ENCODE measurements at regions not wholly inside any gene's neighbourhood (a gene's known extent, or its start where the extent isn't known, plus 50 kb on each side); places are given as distances from the start of the nearest gene placed in this dataset.

DNA sequence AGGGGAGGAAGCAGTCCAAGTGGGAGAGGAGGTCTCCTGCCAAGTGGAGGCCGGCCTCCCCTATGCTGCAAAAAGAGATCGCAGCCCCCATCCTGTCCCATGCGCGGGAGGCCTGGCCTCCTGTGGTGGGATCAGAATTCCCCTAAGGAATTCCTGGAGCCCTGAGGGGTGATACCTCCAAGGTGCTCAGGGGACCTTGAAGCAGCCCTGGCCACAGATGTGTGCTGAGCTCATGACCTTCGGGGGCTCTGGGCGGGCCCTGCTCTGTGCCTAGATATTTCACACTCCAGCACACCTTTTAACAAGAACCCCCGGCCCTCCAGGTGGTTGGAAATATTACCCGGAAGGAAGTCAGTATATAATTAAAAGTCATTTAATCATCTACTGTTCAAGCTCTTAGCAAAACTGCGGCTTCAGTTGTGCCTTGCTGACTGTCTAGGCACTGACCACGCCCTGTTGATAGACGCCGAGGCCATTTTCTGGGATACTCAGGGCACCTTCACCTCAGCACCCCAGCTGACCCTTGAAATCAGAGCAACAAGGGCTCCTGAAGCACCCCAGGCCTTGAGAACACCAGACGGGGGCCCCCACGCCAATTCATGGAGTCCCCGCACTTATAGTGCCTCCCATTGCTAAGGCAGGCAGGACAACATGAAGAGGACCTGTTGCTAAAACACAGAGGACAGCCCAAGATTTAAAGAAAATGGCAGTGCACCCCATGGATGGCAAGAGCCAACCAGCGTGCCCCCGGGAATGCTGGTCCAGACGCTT is 119.1 kb downstream of the NDUFA10 start:
- DNase-seq (ENCODE audit: low read depth) = no peak

DNA sequence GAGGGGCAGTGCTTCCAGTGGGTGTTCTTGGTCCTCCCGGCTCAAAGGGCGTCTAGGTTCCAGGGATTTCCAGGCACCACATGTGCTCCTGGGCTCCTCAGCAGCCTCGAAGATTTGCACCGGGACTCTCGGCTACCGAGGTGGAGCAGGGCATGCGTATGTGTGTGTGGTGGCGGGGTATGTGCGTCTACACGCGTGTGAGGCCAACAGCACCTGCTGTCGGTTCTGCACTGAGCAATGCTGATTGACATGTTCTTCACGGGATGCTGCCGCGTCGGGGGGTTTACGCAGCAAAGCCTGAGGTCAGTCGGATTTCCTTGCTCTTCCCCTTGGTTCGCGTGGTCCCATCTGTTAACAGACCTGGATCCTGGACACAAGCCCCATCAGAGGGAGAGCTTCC is 119.8 kb downstream of the NDUFA10 start:
- no peak for DNase-seq (ENCODE audit: low read depth)

DNA sequence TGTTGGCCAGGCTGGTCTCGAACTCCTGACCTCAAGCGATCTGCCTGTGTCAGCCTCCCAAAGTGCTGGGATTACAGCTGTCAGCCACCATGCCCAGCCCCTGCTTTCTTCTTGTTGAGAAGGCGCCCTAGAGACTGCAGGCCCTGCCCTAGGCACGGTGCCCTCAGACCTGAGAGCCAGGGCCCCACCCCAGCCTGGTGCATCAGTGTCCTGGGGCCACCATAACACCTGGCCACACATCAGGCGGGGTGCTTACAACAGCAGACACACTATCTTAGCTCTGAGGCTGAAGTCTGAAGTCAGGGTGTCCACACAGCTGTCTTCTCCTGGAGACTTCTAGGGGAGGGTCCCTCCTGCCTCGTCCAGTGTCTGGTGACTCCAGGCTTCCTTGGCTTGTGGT is 120.6 kb downstream of the NDUFA10 start:
- no peak for DNase-seq (ENCODE audit: low read depth)

DNA sequence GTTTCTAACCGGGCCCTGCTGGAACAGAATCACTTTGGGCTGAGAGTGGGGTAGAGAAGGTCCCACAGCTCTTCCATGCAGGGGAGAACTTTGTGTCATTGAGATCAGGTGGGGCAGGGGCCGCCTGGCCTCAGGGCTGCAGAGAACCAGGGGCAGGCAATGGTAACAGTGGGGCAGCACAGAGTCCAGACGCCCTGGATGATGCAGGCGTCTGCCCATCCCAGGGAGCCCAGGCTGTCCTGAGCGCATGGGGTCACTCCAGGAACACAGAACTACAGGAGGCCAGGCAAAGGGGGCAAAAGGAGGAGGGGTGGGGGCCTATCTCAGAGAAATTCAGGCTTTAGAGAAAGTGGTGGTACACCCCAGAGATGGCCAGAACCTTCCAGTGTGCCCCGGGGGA is 121.3 kb downstream of the NDUFA10 start:
- no peak for DNase-seq (ENCODE audit: low read depth)

DNA sequence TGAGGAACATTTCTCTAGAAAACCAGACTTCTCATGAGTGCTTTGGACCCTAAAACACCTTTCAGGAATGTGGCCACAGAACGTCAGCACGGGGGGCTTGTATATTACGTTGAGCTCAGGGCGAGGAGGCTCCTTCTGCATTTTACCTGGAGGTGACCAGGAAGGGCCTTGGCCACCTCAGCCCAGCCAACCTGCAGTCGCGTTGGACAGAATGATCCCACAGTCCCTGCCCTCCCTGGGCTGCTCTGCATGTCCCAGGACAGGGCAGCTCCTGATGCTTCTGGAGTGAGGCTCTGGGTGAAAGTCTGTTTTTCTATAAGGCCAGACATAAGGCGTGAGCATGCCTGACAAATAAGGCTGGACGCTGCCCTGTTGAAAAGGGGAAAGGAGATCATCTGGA is 121.9 kb downstream of the NDUFA10 start:
- DNase-seq (ENCODE audit: low read depth) = no peak

DNA sequence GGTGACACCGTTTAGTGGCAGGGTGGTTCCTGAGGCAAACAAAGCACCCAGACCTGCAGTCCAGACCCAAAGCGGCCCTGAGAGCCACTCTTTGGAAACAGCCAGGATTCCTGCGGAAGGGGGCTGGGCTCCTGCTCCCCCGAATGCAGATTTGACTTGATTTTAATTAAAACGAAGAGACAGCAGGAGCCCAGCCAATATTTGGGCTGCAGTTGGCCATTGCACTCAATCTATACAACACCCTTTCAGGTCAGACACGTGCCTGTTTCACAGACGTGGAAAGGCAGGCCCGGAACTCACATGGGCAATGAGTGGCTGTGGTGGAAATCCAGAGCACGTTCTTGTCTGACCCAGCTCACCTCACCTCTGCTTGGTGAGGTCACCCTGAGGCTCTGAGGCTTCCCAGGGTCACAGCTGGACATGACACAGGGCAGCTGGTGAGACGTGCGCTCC is 122.4 kb downstream of the NDUFA10 start:
- DNase-seq (ENCODE audit: low read depth) = no peak

DNA sequence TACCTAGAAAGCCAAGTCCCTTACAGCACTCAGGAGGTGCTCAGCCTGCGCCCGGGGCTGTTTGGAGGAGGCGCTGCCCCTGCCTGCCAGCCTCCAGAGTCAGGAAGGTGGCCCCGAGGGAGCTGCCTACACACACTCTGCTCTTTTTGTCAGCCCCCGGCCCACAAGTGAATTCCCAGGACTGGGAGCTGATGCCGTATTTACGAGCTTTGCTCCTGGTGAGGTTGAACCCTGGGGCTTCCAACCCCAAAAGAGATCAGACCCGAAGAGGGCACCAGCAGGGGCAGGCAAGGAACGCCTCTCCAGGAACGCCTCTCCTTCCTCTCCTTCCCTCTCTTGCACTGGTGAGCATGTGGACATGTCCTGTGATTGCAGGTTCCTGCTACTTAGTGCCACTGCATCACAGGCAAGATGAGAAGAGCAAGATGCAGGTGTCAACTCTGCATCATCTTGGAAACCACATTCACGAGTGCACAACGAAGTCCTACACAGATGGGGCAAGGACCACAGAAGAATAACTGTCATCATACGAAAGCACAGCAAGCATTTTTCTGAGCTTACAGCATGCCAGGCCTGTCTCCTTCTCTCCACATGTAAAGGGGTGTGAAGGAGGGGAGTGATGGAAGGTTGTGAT is 126.7 kb downstream of the NDUFA10 start:
- DNase-seq (ENCODE audit: low read depth) = no peak

DNA sequence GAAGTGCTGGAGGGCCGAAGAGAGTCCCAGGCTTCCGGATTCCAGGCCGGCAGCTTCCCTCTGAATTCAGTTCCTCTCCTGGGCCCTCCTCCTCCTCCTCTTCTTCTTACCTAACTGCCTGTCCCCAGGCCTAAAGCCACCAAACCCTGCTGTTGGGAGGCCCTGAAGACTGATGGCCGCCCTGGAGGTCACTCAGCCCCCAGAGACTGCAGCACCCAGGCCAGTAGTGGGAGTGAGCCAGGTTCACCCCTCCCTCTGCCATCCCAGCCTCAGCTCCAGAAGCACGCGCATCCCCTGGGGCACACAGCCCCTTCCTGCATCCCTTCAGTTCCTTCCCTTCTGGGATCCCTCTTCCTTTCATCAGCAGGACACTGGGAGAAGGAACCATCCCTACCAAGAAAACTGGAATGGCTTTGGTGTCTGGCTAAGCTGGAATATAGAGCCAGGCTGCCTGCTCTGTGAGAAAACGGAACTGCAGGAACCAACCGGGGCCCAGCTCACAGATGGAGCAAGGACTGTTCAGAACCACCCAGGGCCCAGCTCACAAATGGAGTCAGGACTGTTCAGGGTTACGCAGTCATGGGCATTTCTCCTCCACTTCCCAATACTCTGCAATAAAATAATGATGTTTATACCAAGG is 127.4 kb downstream of the NDUFA10 start:
- no peak for DNase-seq (ENCODE audit: low read depth)

DNA sequence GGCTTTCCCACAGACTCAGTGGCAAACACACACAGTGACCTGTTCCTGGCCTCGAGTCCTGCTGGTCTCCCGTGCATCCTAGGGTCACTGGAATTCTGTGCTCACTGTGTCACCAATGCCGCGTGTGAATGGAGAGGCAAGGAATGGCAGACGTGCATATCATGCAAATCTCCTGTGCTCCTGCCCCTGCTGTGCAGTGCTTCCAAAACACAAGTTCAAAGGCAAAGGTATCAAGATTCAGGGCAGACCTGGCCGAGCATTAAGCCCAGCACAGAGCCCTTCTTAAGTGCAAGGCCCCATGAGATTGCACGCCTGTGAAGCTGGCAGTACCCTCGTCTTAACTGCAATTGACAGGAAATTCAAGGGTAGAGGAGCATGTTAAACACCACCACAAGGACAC is 129.1 kb downstream of the NDUFA10 start:
- no peak for DNase-seq (ENCODE audit: low read depth)

DNA sequence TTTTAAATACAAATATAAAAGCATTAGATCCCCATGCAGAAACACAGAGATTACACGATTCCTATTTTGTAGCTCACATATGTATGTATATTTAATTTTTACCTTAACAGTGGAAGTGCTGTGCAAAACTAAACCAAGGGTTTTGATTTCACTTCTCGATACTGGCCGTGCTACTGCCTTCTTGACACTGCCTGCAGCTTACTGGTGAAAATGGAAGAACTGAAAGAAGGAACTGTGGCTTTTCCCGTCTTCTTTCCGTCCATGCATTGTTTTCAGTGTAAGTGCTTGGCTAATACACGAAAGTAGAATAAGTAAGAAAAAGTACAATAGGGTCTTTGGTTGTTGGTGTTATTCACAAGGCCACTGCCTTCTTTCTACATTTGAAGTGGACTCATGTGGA is 129.5 kb downstream of the NDUFA10 start:
- DNase-seq (ENCODE audit: low read depth) = no peak

DNA sequence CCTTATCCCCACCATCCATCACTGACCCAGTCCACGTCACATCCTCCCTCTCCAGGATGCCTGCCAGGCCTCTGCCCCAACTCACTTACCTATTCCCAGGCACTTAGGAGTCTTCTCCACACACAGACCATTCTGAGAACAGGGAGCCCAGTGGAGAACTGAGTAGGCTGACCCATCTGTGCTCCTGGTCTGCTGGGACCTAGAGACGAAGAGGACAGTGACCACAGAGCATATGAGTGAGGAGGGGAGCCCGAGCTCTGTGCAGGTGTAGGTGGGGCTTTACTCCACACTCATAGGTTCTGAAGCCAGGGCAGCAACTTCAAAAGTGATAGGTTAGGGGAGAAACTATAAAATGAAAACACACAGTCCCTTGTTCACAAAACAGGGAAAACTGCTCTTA is 130.0 kb downstream of the NDUFA10 start:
- DNase-seq (ENCODE audit: low read depth) = no peak

DNA sequence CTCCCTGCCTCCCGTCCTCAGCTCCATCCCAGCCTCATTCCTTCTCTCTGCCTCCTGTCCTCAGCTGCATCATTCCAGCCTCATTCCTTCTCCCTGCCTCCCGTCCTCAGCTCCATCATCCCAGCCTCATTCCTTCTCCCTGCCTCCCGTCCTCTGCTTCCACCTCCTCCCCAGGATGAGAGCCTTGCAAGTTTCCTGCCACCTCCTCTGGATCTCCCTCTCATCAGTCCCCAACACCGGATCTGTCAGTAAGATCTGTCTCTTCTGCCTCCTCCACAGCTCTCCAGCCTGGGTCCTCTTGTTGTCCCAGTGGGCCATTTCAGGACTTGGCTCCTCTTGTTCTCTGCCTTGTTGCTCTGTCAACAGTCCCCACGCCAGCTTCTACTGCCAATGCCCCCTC is 130.9 kb downstream of the NDUFA10 start:
- DNase-seq (ENCODE audit: low read depth) = no peak

DNA sequence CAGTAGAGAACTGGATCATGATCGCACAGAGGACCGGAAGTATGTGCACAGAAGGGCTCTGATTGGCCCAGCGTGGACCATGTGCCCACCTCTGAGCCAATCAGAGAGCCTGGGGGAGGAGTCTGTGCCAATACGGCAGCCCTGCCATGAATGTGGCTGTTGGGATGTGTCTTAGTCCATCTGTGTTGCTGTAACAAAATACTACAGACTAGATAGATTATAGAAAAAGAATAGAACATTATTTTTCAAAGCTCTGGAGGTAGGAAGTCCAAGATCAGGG is 132.0 kb downstream of the NDUFA10 start:
- no peak for DNase-seq (ENCODE audit: low read depth)

DNA sequence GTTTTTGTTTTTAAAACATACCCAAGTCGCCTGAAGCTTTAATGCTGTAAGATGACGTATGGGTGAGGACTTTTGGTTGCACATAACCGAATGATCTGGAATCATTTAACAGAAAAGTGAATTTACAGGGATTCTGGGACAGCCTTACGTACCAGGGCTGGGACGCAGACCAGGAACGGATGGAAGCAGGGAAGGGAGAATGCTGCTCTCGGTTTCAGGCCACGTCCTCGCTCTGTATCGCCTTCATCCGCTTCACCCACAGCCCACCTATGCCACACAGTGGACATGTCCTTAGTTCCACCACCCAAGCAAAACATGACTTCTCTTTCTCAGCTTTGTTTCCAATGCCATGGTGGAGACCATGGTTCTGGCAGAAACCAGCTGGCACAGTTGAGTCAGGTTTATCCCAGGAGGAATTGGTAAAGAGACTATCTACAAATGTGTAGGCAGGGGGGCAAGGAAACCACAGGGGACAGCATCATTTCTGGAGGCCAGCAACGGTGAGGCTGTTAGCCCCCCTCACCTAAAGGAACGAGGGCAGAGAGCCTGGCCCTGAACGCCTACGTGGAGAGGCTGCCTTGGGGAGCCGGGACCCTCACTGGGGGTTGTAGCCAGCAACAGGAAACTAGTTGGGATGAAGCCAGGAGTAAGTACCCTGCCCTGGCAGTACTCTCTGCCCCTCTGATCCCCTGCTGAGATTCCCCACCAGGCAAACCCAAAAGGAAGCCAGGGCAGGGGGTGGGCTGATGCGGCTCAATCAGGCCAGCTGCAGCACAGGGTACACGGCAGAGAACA is 132.5 kb downstream of the NDUFA10 start:
- DNase-seq (ENCODE audit: low read depth) = no peak

DNA sequence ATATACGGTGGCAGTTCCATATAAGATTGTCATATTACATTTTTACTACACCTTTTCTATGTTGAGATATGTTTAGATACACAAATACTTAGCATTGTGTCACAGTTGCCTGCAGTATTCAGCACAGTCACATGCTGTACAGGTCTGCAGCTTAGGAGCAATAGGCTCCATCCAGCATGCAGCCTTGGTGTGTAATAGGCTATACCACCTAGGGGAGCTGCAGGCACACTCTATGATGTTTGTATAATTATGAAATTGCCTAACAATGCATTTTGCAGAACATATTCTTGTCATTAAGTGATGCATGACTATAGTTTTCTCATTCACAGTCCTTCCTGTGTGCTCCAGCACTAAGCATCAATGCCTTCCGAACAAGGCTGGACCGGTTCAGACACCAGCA is 133.4 kb downstream of the NDUFA10 start:
- DNase-seq (ENCODE audit: low read depth) = no peak

DNA sequence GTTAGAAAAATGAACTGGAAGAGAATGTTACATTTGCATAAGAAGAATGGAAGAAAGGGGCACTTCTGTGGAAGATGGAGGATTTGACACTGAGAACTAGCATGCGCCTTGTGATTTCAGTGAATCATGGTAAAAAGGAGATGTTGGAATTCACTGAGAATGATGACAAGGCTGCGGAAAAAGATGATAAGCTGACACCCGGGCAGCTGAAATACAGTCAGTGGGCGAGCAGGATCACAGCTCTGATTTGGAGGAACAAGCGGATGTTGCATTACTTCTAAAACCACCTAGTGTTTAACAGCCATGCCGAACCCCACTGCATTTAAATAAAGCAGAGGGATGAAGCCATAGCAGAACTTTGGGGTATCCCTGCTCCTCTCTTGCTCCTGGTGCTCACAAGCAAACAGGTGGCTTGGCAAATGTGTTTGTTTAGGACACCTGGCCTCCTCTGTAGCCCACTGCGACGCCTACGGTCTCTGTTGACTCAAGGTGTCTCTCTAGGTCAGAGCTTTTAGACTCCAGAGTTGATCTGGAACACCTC is 134.9 kb downstream of the NDUFA10 start:
- no peak for DNase-seq (ENCODE audit: low read depth)

DNA sequence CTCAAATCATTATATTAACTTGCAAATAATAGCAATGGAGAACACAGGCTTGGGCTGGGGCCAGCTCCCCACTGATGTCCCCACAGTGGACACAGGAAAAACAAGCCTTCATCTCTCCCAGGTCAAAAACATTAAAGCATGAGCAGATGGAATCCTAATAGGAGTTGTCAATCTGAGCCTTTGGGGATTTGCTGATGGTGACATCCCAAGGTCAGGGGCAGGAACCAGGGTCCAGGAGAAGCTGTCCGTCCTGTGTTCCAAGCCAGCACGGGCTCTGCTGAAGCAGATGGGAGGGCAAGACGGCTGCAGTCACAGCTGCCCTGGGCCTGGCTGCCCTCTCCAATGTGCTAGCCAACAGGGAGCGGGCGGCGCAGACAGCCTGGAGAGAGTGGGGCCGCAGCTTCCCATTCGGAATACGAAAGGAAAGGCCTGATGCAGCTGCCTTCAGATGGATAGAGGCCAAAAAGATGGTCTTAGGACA is 135.5 kb downstream of the NDUFA10 start:
- DNase-seq (ENCODE audit: low read depth) = no peak

DNA sequence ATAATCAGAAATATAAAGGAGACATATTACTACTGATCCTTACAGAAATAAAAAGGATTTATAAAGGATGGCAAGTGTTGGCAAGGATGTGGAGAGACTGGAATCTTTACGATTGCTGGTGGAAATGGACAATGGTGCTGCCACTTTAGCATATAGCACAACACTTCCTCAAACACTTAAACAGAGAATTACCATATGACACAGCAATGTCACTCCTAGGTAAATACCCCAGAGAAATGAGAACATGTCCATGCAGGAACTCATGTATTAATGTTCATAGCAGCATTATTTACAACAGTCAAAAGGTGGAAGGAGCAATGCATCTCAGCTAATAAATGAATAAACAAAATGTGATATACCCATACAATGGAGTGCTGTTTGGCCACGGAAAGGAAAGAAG is 137.5 kb downstream of the NDUFA10 start:
- no peak for DNase-seq (ENCODE audit: low read depth)

DNA sequence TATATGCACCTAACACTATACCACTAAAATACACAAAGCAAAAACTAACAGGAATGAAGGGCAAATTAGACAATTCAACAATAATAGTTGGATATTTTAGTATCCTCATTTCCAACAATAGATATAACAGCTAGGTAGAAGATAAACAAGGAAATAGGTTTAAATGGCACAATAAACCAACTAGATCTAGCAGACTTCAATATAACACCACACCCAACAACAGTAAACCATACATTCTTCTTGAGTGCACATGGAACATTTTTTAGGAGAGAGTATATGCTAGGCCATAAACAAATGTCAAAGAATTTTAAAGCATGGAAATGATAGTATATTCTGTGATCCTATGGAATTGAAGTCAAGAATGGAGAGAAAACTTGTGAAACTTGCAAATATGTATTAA is 138.4 kb downstream of the NDUFA10 start:
- no peak for DNase-seq (ENCODE audit: low read depth)

DNA sequence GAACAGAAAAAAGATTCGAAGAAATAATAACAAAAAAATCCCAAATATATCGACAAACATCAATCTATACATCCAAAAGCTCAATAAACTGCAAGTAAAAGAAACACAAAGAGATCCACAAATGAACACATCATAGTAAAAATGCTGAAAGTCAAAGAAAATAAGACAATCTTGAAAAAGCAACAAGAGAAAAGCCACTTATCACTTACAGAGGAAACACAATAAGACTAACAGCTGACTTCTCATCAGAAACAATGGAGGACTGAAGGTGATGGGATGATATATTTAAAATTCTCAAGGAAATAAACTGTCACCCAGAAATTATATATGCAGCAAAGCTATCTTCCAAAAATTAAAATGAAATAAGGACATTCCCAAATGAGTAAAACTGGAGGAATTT is 140.3 kb downstream of the NDUFA10 start:
- no peak for DNase-seq (ENCODE audit: low read depth)

DNA sequence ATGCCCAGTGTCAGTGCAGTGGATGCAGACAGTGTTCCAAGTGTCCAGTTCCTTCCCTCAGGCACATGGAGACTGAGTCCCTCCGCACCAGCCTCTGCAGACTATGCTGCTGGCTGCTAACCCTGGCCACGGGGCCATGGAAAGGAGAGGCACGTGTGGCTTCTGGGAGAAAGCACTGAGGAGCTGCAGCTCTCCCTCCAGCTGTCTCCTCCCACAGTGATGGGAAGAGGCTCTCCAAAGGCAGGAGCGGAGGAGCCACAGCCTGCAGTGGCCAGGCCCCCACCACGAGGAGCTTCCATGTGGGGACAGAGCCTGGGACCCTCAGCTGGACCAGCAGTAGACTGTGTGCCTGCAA is 141.1 kb downstream of the NDUFA10 start:
- DNase-seq (ENCODE audit: low read depth) = no peak

DNA sequence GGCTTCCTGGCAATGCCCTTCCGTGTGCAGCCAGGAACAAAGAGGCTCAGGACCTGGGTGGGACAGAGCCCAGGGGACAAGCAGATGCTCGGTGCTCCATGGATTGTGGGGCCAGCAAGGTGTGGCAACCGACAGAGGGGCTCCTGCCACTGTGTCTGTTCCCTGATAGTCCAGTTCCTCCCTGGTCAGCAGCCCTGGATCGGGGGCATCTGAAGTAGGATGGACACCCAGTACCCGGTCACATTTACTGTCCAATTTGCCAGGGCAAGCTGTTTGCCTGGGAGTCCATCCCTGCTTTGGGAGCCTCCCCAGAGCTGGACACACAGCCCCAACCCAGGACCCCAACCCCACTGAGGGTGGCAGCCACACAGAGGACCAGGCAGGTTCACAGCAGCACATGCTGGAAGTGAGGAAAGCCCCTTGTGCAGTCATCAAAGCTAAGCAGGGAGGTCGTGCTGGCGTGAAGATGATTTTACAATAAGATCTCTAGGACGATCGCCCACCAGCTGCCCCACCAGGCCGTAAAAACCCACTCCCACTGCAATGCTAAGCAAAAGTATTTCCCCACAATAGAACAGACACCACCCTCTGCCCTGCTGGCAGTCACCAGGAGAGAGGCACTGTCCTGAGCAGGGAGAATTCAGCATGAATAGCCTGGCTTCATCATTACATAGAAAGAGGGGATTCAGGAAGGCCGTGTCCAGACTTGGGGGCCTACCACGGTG is 141.7 kb downstream of the NDUFA10 start:
- DNase-seq (ENCODE audit: low read depth) = no peak
